Fibroblast of lung (primary cell): ENCODE measurements at regions not wholly inside any gene's neighbourhood (a gene's known extent, or its start where the extent isn't known, plus 50 kb on each side); places are given as distances from the start of the nearest gene placed in this dataset.

ENCODE experiments used
- DNase-seq, 2 donors: peaks; one replicate each; pipeline versions ENCODE4 v3.0.0 to v3.0.0-alpha.2; 2010; ENCODE audit warnings: low read depth in 2 of 2
- H2AFZ ChIP-seq: 2 replicates; pipeline ENCODE4 v1.5.1; 2012; ENCODE audit warnings: low read length, control low read depth, inconsistent platforms
- H3K27ac ChIP-seq: 2 replicates; pipeline ENCODE4 v1.5.1; 2011; ENCODE audit warnings: low read length, control low read depth; ENCODE audit not compliant: insufficient read depth
- H3K27me3 ChIP-seq: 2 replicates; pipeline ENCODE4 v1.5.1; 2011; ENCODE audit warnings: mild to moderate bottlenecking, low read length; ENCODE audit not compliant: control insufficient read depth, insufficient read depth
- H3K36me3 ChIP-seq: 2 replicates; pipeline ENCODE4 v1.5.1; 2011; ENCODE audit warnings: low read length; ENCODE audit not compliant: control insufficient read depth, insufficient read depth
- H3K4me1 ChIP-seq: 2 replicates; pipeline ENCODE4 v1.5.1; 2011; ENCODE audit warnings: low read length; ENCODE audit not compliant: control insufficient read depth, insufficient read depth; ENCODE audit errors: extremely low read depth
- H3K4me2 ChIP-seq: 2 replicates; pipeline ENCODE4 v1.5.1; 2011; ENCODE audit warnings: low read length, control low read depth; ENCODE audit not compliant: insufficient read depth; ENCODE audit errors: extremely low read depth
- H3K4me3 ChIP-seq, 4 experiments: fragments of 200-600 bp in 1 of 4; sonication (generic) in 1 of 4; replicated peaks in 1 of 4; 2 replicates each; pipeline ENCODE4 v1.5.1; 2011 to 2016; ENCODE audit warnings: low read length in 4 of 4, low read depth in 3 of 4, mild to moderate bottlenecking in 3 of 4, control low read depth in 2 of 4, inconsistent platforms in 1 of 4, mixed read lengths in 1 of 4; ENCODE audit not compliant: insufficient read depth in 1 of 4; ENCODE audit errors: control extremely low read depth in 1 of 4
- H3K79me2 ChIP-seq: 2 replicates; pipeline ENCODE4 v1.5.1; 2012; ENCODE audit warnings: mild to moderate bottlenecking, low read length, inconsistent platforms; ENCODE audit not compliant: control insufficient read depth, insufficient read depth
- H3K9ac ChIP-seq: 2 replicates; pipeline ENCODE4 v1.5.1; 2011; ENCODE audit warnings: mild to moderate bottlenecking, low read length, control low read depth; ENCODE audit not compliant: insufficient read depth
- H3K9me3 ChIP-seq: 2 replicates; pipeline ENCODE4 v1.5.1; 2012; ENCODE audit warnings: low read depth, low read length; ENCODE audit not compliant: control insufficient read depth, insufficient read depth
- H4K20me1 ChIP-seq: 2 replicates; pipeline ENCODE4 v1.5.1; 2011; ENCODE audit warnings: low read length; ENCODE audit not compliant: control insufficient read depth, insufficient read depth; ENCODE audit errors: extremely low read depth
- EZH2 ChIP-seq: IDR thresholded peaks from 2 replicates; pipeline ENCODE4 v1.5.1; 2012; ENCODE audit warnings: low read length, control low read depth, mild to moderate bottlenecking; ENCODE audit errors: missing control alignments
- TF ChIP-seq, protein P1 (sequence below), 2 donors: IDR thresholded peaks in 1 of 2; conservative IDR thresholded peaks in 1 of 2; 1 replicate in 1 of 2; 2 replicates in 1 of 2; pipeline ENCODE4 v1.5.1; 2011 to 2012; ENCODE audit warnings: low read length in 2 of 2, control low read depth in 1 of 2, inconsistent platforms in 1 of 2, low read depth in 1 of 2, mild to moderate bottlenecking in 1 of 2

DNA sequence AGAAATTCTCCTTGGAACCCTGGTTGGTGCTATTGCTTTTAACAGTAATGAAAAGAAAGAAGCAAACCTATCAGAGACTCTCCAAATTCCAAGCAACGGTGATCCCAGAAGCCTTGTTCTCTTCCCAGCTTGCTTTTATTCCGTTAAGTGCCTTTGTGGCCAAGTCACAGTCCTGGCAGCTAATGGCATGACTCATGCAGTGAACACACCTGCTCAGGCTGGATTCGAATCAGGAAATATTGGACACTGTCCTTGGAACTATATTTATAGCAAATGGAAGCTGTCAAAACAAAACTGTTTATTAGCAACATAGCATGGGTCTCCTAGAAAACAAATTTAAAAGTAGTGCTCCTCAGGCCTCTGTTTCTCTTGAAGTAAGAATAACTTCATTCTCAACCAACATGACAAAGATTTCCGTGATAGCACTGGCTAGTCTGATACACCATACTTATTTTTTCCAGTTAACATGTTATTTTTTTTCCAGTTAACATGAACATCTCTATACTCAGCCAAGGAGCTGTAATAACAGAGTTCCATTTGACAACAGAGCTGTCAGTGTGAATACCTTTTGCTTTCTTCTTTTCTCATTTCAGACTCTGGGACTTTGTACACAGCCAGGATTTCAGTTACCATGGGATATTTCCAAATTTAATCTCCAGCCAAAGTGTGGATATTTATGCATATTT, 502.4 kb downstream of the GADD45G start:
- Histone ChIP-seq H3K4me2 (no peak overlapping the region), H3K27me3 (no peaks in the 10 kb centered on the region), H3K9me3 (no peaks in the 10 kb centered on the region), H2AFZ (no peak overlapping the region), H3K79me2 (no peaks in the 10 kb centered on the region), H3K27ac (no peak overlapping the region), H3K4me3 (no peak overlapping the region), H3K36me3 (no peaks in the 10 kb centered on the region), H3K9ac (no peak overlapping the region), H4K20me1 (no peaks in the 10 kb centered on the region), H3K4me1 (no peaks in the 10 kb centered on the region)
- peak in 1 of 2 donors; percentile 53 for DNase-seq
- TF ChIP-seq, protein P1, sequence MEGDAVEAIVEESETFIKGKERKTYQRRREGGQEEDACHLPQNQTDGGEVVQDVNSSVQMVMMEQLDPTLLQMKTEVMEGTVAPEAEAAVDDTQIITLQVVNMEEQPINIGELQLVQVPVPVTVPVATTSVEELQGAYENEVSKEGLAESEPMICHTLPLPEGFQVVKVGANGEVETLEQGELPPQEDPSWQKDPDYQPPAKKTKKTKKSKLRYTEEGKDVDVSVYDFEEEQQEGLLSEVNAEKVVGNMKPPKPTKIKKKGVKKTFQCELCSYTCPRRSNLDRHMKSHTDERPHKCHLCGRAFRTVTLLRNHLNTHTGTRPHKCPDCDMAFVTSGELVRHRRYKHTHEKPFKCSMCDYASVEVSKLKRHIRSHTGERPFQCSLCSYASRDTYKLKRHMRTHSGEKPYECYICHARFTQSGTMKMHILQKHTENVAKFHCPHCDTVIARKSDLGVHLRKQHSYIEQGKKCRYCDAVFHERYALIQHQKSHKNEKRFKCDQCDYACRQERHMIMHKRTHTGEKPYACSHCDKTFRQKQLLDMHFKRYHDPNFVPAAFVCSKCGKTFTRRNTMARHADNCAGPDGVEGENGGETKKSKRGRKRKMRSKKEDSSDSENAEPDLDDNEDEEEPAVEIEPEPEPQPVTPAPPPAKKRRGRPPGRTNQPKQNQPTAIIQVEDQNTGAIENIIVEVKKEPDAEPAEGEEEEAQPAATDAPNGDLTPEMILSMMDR (conservative IDR thresholded peaks at IDR 0.05 in 1 of 2, IDR thresholded peaks at IDR 0.05 in 1 of 2; ENCODE audit: low read depth in 1 of 2, low read length in 2 of 2) = no peak
- no peak for TF ChIP-seq EZH2

DNA sequence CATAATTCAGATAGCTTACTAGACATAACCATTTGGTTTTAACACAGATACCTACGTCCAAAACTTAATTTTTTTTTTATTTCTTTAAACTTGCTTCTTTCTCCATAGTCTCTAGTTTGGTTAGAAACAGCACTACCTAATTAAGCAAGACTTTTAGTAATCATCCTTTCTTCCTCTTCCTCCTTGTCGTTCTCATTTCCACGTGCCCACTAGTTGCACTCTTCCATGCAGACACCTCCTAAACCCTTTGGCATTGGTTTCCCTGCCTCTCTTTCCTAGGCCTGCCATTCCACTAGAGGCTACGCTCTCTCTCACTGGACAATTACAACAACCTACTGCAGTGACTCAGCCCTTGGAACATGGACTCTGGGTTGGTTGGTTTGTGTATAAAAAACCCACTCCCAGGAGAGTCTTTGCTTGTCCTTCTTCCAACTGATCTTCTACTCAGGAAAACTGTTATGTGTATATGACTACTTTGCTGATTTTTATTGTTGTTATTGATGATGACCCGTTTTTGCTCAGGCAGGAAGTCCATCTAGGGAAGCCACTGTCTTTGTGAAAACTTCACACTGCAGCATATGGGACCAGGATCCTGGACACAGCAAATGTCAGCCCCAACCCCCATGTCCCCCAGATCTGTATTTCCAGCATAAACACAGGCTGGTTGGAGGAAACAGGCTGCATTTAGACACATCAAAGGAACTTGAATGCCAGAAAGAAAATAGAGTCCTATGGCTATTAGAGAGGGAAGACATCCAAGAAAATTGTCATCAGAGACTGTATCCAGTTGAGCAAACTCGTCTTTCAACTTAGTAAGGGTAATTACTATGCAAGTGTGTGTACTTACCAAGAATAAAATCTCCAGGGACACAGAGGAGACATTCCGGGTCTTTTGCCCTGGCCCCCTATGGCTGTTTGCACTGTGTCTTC, 503.2 kb downstream of the GADD45G start:
- no peaks in the 10 kb centered on the region for H3K36me3 ChIP-seq
- DNase-seq = no peak
- no peak overlapping the region for H2AFZ ChIP-seq
- no peaks in the 10 kb centered on the region for H3K79me2 ChIP-seq
- no peak overlapping the region for H3K4me3 ChIP-seq
- no peaks in the 10 kb centered on the region for H3K4me1 ChIP-seq
- no peak overlapping the region for H3K27ac ChIP-seq
- H4K20me1 ChIP-seq = no peaks in the 10 kb centered on the region
- TF ChIP-seq EZH2 = no peak
- TF ChIP-seq, protein P1 (conservative IDR thresholded peaks at IDR 0.05 in 1 of 2, IDR thresholded peaks at IDR 0.05 in 1 of 2; ENCODE audit: low read depth in 1 of 2, low read length in 2 of 2) = no peak
- H3K9me3 ChIP-seq = no peaks in the 10 kb centered on the region
- no peak overlapping the region for H3K4me2 ChIP-seq
- no peak overlapping the region for H3K9ac ChIP-seq
- H3K27me3 ChIP-seq = no peaks in the 10 kb centered on the region

DNA sequence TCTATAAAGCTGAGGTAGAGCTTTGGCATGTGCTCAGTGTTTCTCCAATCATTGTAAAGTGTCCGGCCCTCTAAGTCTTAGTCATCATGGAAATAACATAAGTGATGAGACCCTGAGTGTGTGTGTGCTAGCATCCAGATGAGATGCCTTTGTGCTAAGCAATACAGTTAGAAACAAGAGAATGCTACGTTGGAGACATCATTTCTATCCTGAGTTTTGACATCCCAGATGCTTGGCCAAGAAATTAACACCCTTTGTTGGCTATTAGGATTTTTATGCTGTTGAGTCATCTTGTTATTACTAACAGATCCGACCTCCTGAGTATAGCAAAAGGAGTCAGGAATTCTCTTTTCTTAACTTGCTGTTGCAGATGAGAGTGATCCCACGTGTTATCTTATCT, 508.0 kb downstream of the GADD45G start:
- H3K4me1 ChIP-seq = no peaks in the 10 kb centered on the region
- no peaks in the 10 kb centered on the region for H3K9me3 ChIP-seq
- no peak overlapping the region for H3K4me3 ChIP-seq
- no peak overlapping the region for H2AFZ ChIP-seq
- no peaks in the 10 kb centered on the region for H3K36me3 ChIP-seq
- no peak overlapping the region for H3K4me2 ChIP-seq
- no peak overlapping the region for H3K9ac ChIP-seq
- H3K27ac ChIP-seq = no peak overlapping the region
- peak in 1 of 2 donors; percentile 53 for DNase-seq
- no peak for TF ChIP-seq EZH2
- TF ChIP-seq, protein P1 (conservative IDR thresholded peaks at IDR 0.05 in 1 of 2, IDR thresholded peaks at IDR 0.05 in 1 of 2; ENCODE audit: low read depth in 1 of 2, low read length in 2 of 2) = no peak
- H3K79me2 ChIP-seq = no peaks in the 10 kb centered on the region
- no peaks in the 10 kb centered on the region for H3K27me3 ChIP-seq
- H4K20me1 ChIP-seq = no peaks in the 10 kb centered on the region
